ENCODE measurements at regions not wholly inside any gene's neighbourhood (a gene's known extent, or its start where the extent isn't known, plus 50 kb on each side); places are given as distances from the start of the nearest gene placed in this dataset.

- TF ChIP-seq YY1 (IDR thresholded peaks at IDR 0.05; ENCODE audit: insufficient read depth, insufficient read length) = no peak
- no peak for TF ChIP-seq SUZ12 (IDR thresholded peaks at IDR 0.05; ENCODE audit: extremely low read depth, insufficient read depth, insufficient read length)
Measured at GRCh38 chr13:68948586-68948985, 1159.0 kb upstream of the ATXN8OS start.
